ENCODE measurements at regions not wholly inside any gene's neighbourhood (a gene's known extent, or its start where the extent isn't known, plus 50 kb on each side); places are given as distances from the start of the nearest gene placed in this dataset.
"Not testable (repeated sequence)": the region's sequence is repeated elsewhere in the genome, so short reads cannot be mapped to it uniquely, and the experiment has no call there.

DNA sequence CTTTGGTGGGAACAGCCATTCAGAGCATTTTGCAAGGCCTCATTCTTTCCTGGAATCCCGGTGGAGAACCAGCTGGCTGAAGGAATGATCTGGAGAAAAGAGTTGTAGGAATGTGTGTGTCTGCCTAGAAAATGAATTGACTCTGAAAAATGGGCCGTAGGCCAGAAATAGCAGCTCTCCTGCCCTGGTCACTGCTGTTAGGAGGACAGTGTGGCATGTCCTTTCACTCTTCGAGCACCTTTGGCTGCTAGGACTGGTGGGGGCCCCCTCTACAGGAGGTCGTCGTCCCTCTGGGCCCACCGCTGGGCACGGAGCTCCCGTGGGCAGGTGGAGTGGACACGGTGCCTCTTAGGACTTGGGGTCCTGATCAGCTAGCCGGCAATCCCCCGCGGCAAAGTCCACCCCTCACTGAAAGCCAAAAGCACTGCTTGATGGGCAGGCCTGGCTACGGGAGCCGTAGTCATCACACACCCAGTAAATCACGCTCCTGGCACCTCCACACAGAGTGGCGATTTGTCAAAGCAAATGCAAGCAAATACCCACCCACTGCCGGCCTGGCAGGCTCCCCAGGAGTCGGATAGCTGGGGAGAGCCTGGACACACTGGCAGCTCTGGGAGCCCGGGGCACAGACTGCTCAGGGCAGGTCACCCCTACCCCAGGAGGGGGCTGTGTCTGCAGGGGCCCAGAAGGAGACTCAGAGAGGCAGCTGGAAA, 4447.2 kb upstream of the TPTE start:
- TF ChIP-seq CTCF, POLR2AphosphoS5 (IDR thresholded peaks at IDR 0.05): not testable (repeated sequence)

Measured in esophagus muscularis mucosa (tissue), 3 donors.